ENCODE measurements at regions not wholly inside any gene's neighbourhood (a gene's known extent, or its start where the extent isn't known, plus 50 kb on each side); places are given as distances from the start of the nearest gene placed in this dataset.

DNA sequence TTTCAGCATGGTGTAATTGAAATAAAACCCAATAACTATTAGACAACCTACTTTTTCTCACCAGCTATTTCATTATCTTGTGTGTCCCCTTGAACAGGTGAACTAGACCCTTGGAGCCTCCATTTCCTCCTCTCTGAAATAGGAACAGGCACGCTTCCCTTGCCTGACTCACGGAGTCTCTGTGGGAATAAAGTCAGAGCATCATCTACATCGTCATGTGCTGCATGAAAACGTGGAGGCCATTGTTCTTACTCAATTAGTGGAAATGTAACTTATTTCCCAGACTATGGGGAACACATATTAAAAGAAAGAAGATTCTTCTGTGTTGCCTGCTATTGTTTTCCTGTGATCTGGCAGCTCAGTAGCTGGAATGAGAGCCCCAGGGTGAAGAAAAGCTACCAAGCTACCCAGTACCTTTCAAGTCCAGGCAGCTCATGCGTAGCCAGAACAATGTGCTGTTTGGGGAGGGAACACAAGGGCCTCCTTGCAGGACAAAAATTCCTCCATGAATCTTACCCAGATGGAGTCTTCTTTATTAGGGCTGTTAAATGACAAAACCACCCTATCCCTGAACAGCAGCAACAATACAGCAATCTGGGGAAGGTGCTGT is 59.8 kb downstream of the SOX11 start:
- H3K27me3 Mint-ChIP-seq = no peaks in the 10 kb centered on the region
- intact Hi-C loops (cut with micrococcal nuclease) = no loop called here

DNA sequence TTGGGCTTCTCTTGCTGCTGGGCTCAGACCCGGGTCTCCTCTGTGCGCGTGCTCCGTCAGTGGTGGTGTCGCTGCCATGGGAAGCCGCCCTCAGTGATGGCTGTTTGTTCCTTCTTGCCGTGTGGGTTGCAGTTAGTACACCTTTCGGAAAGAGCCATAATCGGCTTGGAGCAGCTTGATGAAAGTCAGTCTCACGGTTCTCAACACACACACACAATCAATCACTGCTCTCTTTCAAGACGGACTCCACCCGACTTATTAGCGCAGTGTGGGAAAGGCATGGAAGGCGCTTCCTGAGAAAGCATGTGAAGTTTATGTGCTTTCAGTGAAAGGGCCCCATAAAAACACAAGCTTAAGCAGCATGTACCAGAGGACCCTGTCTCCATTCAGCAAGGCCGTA is 64.1 kb downstream of the SOX11 start:
- no peaks in the 10 kb centered on the region for H3K9me3 Mint-ChIP-seq
- ChIA-PET POLR2A (no interaction called here), CTCF (no interaction called here)
- H3K4me3 Mint-ChIP-seq = no peak overlapping the region
- H3K27ac Mint-ChIP-seq = no peak overlapping the region
- H3K27me3 Mint-ChIP-seq = no peaks in the 10 kb centered on the region
- no peaks in the 10 kb centered on the region for H3K4me1 Mint-ChIP-seq
- DNase-seq (no peak), ATAC-seq (ENCODE audit: low read depth) (no peak)
- intact Hi-C loops (cut with micrococcal nuclease) = no loop called here
- TF ChIP-seq, protein P1, sequence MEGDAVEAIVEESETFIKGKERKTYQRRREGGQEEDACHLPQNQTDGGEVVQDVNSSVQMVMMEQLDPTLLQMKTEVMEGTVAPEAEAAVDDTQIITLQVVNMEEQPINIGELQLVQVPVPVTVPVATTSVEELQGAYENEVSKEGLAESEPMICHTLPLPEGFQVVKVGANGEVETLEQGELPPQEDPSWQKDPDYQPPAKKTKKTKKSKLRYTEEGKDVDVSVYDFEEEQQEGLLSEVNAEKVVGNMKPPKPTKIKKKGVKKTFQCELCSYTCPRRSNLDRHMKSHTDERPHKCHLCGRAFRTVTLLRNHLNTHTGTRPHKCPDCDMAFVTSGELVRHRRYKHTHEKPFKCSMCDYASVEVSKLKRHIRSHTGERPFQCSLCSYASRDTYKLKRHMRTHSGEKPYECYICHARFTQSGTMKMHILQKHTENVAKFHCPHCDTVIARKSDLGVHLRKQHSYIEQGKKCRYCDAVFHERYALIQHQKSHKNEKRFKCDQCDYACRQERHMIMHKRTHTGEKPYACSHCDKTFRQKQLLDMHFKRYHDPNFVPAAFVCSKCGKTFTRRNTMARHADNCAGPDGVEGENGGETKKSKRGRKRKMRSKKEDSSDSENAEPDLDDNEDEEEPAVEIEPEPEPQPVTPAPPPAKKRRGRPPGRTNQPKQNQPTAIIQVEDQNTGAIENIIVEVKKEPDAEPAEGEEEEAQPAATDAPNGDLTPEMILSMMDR (IDR thresholded peaks at IDR 0.05) = no peak
- H3K36me3 Mint-ChIP-seq (ENCODE audit: low read depth) = no peaks in the 10 kb centered on the region

More for the DNA sequence above, 59.8 kb downstream of the SOX11 start:
- H3K4me3 Mint-ChIP-seq = no peak overlapping the region
- H3K27ac Mint-ChIP-seq = no peak overlapping the region
- H3K4me1 Mint-ChIP-seq = no peaks in the 10 kb centered on the region
- ATAC-seq (ENCODE audit: low read depth) (no peak), DNase-seq (no peak)
- no peaks in the 10 kb centered on the region for H3K36me3 Mint-ChIP-seq (ENCODE audit: low read depth)
- POLR2A ChIA-PET = no interaction called here
- CTCF ChIA-PET = no interaction called here
- TF ChIP-seq, protein P1 (IDR thresholded peaks at IDR 0.05) = no peak
- no peaks in the 10 kb centered on the region for H3K9me3 Mint-ChIP-seq

DNA sequence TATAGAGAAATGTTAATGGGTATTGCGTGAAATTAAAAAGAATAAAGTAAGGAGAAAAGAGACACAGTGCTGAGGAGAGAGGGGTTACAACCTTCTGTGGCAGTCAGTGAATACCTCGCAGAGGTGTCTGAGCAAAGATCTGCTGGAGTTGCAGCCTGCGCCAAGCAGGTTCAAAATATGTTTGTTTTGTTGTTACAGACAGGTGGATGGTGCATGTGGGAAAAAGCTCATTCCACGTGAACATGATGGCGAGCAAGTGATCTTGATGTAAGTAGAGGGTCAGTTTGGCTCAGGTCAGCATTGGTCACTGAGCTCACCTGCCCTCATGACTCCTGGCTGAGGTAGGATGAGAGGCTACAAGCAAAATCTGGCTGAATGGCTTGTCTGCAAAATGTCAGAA is 66.2 kb downstream of the SOX11 start:
- intact Hi-C loops (cut with micrococcal nuclease) = no loop called here
- H3K4me1 Mint-ChIP-seq = no peaks in the 10 kb centered on the region
- H3K27me3 Mint-ChIP-seq = no peaks in the 10 kb centered on the region
- no peaks in the 10 kb centered on the region for H3K9me3 Mint-ChIP-seq
- no peaks in the 10 kb centered on the region for H3K36me3 Mint-ChIP-seq (ENCODE audit: low read depth)
- ATAC-seq (ENCODE audit: low read depth) (no peak), DNase-seq (no peak)
- H3K4me3 Mint-ChIP-seq = no peak overlapping the region
- TF ChIP-seq, protein P1 (IDR thresholded peaks at IDR 0.05) = no peak
- no peak overlapping the region for H3K27ac Mint-ChIP-seq
- ChIA-PET CTCF (no interaction called here), POLR2A (no interaction called here)

DNA sequence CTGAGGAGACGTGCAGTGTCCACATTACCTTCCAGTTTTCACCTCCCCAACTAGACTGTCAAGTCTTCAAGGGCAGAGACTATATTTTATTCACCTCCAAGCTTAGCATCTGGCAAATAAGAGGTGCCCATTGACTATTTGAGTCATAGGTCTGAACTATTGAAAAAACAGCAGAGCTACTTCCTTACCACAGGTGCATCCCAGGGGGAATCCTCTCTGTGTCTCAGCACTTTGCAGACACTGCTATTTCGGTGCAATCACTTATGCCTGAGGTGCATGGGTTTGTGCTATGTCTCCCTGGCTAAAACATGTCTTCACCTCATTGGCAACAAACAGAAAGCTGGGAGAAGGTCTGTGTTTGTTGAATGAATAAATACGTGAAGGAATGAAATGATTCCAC is 67.8 kb downstream of the SOX11 start:
- Mint-ChIP-seq H3K9me3 (no peaks in the 10 kb centered on the region), H3K36me3 (ENCODE audit: low read depth) (no peaks in the 10 kb centered on the region), H3K4me1 (no peaks in the 10 kb centered on the region), H3K4me3 (no peak overlapping the region), H3K27me3 (no peaks in the 10 kb centered on the region), H3K27ac (no peak overlapping the region)
- DNase-seq (no peak), ATAC-seq (ENCODE audit: low read depth) (no peak)
- TF ChIP-seq, protein P1 (IDR thresholded peaks at IDR 0.05) = no peak
- ChIA-PET CTCF (no interaction called here), POLR2A (no interaction called here)
- intact Hi-C loops (cut with micrococcal nuclease) = no loop called here

DNA sequence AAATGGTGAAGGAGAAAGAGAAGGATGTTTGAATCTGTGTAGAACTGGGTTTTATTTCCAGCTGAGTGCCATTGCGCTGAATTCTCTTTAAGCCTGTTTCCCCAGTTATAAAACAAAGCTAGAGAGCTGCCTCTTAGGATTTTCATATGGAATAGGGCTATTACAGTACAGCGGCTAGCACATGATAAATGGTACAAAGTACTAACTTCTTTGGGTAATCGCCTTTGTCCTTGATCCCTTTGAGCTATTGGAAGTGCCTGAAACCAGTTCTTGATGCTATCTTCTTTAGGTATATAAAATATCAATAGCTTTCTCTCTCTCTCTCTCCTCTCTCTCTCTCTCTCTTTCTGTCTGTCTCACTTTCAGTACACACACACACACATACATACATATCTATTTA is 71.3 kb downstream of the SOX11 start:
- Mint-ChIP-seq H3K4me3 (no peak overlapping the region), H3K27ac (no peak overlapping the region)

More for the DNA sequence above, 71.3 kb downstream of the SOX11 start:
- Mint-ChIP-seq H3K27me3 (no peaks in the 10 kb centered on the region), H3K9me3 (no peaks in the 10 kb centered on the region), H3K36me3 (ENCODE audit: low read depth) (no peaks in the 10 kb centered on the region), H3K4me1 (no peaks in the 10 kb centered on the region)
- TF ChIP-seq, protein P1 (IDR thresholded peaks at IDR 0.05) = no peak
- ATAC-seq (ENCODE audit: low read depth) (no peak), DNase-seq (no peak)
- POLR2A ChIA-PET = no interaction called here
- CTCF ChIA-PET = no interaction called here
- intact Hi-C loops (cut with micrococcal nuclease) = no loop called here

Data from activated B cell treated with CpG ODN at 0.5 μM for 24 hours (primary cell).